NCI-H2227 (cell line): ENCODE measurements at regions not wholly inside any gene's neighbourhood (a gene's known extent, or its start where the extent isn't known, plus 50 kb on each side); places are given as distances from the start of the nearest gene placed in this dataset.
"Not testable (repeated sequence)": the region's sequence is repeated elsewhere in the genome, so short reads cannot be mapped to it uniquely, and the experiment has no call there.

ENCODE experiments used
- DNase-seq: peaks from one replicate; lab custom pipeline; 2025; ENCODE audit not compliant: unreplicated experiment; lab: John Stamatoyannopoulos, UW

DNA sequence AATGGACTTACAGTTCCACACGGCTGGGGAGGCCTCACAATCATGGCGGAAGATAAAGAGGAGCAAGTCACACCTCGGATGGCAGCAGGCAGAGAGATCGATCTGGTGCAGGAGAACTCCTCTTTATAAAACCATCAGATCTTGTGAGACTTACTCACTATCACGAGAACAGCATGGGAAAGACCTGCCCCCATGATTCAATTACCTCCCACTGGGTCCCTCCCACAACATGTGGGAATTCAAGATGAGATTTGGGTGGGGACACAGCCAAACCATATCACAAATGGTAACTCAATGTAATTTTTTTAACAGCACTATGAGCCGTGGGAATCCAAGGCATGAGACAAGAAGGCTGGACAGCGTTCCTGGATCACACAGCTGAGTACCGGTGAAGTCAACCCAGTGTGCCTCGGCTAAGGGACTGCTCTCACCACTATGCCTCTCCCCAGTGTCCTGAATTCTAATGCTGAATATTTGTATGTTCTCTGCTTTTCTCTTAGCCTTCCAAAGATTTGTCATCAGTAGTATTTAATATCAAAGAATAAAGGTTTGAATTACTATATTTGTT lies 84.3 kb downstream of the IRS2 start:
- not testable (repeated sequence) for DNase-seq

DNA sequence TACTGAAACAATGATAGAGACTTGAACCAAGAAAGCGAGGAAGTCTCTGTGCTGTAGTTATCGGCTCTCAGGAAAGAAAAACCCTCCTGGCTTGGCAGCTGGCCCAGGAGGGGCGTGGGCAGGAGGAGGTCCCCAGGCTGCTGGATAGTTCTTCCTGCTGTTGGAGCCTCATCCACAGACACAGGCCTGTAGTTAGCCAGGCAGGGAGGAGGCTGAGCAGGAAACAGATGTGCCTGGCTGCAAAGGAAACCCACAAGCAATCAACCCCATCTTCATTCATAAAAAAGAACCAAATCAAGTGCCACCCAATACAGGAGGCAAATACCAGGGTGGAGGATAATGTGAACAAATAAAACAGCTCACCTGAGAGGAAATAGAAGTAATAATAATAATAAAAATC lies 86.2 kb downstream of the IRS2 start:
- DNase-seq: peak; percentile 30

DNA sequence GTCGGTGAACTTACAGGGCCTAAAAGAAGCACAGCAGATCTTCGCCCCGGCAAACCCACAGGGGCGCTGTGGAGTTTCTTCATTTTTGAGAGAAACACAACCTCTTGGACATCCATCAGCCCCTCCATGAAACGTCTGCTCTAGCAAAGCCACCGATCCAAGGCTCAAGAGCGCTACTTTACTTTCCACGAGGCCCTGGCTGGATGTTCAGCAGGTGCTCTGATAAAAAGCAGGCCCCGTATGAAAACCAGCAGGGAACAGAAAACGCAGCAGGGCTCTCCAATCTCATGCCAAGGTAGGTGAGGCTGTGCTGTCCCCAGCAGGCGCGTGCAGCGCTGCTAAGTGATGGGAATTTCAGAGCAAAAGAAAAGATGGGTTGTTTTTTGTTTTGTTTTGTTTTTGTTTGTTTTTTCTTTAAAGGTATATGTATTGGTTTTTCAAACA lies 86.7 kb downstream of the IRS2 start:
- DNase-seq: no peak

DNA sequence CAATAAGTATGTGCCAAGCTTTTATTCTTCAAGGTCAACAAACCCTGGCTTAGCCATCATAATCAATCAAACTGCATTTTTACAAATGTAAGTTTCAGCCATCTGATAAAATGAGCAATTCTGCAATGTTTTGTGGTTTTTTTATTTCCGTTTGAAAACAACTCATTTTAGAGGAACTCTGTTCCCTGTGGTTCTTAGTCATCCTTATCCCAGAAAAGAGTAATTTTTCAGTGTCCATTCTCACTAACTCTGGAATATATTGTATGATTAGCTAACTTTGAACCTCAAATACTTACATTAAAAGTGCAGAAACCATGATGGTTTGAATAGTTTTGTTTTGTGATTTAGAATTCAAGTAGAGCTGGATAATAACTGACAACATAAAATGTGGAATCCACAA lies 87.6 kb downstream of the IRS2 start:
- no peak for DNase-seq

DNA sequence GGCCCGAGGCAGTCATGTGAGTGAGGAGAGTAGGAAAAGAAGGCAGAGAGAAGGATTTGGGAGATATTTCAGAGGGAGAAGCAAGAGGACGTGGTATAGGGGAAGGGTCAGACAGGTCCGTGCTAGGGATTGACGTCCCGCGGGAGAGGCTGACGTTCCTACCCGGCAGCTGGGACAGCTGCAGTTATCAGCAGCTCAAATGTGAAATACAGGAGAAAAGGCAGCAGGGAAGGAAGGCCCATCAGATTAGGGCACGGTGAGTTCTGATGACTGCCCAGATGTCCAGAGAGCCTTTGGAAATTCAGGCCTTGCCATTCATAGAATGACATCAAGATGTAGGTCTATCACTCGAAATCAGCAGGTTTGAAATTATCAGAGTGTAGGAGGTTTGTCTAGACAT lies 88.4 kb downstream of the IRS2 start:
- DNase-seq: no peak

DNA sequence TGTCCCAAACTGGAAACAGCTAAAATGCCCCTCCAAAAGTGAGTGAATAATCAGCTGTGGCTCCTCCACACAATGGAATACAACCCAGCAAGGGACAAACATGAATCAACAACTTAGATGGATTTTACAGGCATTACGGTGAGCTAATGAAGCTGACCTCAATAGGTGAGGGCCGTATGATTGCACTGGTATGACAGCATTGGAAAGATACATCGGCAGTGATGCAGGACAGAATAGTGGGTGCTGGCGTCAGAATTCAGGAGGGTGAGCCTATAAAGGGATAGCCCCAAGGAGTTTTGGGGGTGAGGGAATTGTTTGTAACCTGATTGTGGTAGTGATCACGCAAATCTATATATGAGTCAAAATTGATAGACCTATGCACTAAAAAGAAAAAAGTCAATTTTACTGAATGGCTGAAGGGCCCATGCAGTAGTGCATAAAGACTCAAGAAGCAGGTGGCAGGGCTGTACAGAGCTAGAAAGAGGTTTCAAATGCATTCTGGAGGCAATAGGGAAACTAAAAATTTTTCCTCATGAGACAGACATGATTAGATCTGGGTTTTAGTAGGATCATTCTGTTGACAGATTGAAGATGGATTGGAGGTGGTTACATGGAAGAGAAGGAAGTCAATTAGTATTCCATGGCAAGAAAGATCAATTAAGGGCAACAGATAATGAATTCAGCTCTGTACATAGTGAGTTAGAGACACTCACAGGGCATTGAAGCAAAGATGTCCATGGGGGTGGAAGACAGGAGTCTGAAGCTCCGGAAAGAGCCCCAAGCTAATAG lies 90.8 kb downstream of the IRS2 start:
- no peak for DNase-seq

DNA sequence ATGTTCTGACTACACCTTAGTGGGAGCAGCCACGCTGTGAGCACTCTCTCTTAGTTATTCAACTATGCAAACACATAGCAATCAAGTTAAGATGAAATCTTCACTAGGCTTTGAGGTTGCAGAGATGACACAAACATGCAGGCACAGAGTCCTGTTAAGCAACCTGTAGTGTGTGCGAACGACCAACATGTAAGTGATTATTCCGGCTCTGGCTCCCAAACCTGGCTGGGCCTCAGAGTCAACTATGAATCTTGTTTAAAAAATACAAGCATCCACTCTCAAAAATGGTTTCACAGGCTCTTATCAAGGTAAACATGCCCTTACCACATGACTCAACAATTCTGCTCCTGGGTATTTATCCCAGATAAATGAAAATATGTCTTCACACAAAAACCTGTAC lies 91.4 kb downstream of the IRS2 start:
- DNase-seq: no peak

DNA sequence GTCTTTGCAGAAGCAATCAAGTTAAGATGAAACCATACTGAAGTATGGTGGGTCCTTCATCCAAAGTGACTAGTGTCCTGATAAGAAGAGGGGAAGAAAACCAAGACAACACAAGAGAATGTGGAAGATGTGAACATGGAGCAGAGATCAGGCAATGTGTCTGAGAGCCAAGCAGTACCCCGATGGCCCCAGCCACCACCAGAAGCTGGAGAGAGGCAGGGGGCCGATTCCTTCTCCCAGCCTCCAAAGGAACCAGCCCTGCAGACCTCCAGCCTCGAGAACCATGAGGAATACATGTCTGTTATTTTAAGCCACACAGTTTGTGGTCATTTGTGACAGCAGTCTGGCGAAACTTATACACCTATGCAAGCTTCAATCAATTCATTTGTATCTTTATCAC lies 93.2 kb downstream of the IRS2 start:
- no peak for DNase-seq

DNA sequence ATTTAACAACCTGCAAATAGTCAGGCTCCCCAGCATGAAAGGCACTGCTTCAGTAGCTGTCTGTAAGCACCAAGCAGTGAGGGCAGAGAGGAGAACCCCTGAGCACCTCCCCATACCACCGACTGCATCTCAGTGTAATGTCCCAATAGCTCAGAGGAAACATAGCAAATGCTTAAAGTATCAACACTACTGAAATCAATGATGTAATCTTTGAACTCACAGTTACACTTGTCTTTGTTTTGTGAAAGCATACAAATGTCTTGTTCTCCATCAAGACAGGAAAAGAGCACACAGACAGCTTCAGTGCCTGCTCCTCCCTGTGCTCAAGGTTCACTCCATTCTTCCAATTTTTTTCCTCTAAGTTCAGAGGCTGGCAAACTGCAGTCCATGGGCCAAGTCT lies 94.7 kb downstream of the IRS2 start:
- DNase-seq: no peak

DNA sequence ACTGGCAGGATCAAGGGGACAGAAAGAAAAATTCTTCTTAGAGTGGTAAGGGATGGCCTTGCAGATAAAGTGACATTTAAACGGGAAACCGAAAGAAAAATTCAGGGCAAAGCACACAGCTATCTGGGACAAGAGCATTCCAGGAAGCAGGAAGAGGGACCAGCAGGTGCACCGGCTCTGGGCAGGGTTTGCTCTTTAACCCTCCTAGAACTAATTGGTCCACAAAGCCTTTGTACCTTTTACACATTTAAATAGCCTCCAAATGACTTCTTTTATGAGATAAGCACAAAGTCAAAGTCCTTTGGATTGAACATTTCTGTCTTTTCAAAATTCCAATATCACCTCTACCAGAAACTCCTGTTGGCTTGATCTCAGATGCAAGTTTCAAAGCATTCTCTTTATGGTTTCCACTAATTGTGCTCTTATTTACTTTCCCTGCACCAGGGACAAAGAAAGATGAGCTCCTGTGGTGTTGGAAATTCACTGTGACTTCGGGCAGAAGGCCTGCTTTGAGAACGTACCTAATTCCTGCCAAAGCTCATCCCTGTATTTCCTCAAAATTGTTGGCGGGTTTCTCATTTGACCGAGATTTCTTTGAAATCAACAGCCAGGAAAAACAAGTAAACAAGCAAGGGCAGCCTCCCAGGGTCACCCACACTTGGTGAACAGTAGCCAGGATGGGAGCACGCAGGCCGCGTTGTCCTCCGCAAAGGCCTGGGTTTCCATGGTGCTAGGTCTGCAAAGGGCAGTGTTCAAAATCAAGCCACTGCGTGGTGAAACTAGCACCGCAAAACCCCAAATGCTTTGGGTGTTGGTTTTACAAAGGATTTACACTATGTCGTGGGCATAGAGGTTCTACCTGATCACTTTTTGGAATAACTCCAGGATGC lies 98.6 kb downstream of the IRS2 start:
- DNase-seq: no peak

DNA sequence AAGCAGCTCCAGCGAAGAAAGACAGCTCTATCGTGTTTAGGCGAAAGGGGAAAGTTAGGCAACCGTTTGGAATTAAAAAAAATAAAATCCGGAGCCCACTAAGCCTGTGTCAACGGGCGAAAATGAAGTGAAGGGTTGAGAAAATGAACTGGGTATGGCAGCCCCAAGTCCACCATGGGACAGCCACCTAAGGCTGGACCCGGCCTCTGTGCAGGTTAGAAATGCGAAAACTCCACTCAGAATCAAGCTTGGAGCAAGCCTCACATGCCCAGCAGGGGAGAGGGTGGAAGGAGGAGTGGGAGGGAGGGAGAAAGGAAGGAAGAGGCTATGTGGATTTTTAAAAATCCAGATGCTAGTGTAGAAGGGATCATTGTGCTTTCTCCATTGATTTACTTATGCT lies 101.2 kb downstream of the IRS2 start:
- DNase-seq: no peak

DNA sequence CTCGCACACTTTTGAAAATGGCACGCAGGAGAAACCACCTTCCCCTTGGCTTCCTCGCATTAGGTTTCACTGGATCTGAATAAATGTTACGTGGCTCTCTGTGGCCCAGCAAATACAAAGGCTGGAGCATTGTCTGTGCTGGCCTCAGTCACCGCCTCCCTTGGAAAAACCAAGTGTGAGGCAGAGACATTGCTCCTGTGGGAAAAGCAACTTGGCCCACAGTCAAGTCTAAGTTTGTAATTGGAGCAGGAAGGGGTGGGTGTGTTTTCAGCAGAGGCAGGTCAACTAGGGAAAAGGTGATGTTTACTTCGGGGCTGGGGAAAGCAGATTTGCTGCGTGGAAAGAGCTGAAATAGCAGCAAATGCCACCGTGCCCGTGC lies 101.6 kb downstream of the IRS2 start:
- DNase-seq: no peak

DNA sequence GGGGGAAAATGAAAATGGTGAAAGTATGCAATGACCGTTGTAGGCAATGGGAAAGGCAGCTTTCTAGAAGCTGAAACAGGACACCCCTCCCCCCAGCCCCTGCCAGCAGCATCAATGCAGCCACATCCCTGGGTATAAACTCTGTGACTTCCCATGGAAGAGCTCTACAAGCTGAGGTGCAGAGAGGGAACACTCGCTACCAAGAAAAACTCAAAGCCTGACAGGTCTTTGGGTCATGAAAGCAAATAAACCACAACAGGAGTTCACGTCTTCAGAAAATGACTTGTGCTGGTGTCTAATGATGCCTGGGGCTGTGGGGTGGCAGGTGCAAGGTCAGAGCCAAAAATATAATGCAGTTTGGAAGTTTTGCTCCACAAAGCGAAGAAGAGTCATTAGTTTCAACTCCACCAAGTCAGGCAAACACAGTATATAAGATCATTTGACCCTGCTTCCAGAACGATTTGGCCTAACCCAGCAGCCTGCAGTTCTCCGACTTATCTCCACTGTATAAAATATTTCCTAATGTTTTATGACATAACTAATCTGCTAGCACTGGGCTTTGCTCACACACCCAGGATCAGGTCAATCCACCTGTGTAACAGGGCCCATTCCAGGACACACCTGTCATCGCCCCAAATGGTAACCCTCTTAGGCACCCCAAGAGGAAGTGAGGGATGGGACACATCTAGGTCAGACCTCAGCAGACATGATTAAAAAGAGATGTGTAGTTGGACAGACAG lies 102.1 kb downstream of the IRS2 start:
- DNase-seq: no peak

DNA sequence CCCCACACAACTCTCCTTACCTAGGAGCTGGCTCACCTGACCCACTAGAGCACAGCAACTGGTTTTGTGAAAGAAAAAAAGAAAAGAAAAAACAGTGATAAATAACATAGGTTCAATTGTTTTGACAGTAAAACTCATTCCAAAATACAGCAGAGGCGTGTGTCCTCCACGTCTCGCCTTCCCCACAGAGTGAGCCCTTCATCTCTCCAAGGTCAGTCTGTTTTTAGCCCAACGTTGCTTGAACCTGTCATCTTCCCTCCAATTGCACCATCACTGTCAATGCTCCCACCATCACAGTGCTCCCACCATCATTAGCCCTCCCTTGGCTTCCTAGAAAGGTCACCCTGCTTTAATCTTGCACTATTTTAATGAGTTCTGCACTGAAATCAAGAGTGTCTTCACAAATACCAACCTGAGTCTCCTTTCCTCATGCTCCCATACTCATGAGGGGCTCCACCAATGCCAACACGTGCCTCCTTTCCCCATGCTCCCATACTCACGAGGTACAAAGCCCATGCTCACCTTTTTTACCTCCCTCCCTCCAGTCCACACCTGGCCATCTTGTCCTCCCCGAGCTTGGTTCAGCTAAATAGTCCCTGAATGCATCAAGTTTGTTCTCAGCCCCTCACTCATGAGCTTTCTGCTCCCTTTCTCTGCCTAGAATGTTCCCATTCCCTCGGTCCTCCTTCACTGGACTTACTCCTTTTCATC lies 103.7 kb downstream of the IRS2 start:
- DNase-seq: no peak

DNA sequence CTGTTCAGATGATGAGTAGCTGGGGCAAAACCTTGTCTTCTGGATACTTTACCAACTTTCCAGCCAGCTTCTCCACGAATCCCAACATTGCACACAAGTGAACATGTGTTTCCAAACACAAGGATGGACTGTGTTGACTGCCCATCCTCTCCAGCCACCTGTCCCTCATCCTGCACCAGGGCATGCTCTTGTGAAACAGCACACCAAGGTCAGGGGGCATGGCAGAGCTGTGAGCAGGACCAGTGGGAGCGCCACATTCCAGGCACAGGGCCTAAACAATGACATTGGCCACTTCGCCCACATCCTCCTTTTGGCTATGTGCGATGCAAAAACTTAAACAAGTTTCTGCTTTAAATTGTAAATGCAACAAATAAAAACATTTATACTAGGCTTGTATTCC lies 105.5 kb downstream of the IRS2 start:
- no peak for DNase-seq

DNA sequence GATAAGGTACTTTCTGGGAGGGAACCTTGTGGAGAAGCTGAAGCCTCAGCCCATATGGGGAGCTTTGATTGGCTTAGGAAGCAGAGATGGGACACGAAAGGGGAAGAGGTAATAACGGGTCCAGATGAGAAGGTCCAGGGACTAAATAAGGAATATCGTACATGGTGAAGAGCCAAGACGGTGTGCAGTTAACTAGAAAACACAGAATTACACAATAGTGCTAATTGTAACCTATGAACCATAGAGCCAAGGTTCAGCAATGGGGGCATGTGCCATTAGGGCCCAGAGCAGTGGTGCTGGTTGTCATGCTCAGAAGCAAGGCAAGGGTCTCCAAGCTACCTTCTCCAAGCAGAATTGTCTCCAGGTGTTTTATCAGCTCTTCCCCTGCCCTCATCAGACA lies 106.1 kb downstream of the IRS2 start:
- DNase-seq: no peak

DNA sequence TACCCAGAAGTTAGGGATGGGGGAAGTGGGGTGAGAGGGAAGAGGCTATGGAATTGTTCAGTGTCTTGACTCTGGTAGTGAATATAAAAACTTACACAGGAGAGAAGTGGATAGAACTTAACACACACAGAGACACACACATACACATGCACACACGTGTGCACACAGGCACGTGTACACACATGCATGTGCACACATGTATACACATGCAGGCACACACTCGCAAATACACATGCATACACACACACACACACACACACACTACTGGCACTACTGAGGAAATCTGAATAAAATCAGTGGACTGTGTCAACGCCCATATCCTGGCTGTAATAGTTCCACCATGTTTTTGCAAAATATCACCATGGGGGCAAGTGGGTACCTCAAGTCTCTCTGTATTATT lies 107.9 kb downstream of the IRS2 start:
- no peak for DNase-seq

DNA sequence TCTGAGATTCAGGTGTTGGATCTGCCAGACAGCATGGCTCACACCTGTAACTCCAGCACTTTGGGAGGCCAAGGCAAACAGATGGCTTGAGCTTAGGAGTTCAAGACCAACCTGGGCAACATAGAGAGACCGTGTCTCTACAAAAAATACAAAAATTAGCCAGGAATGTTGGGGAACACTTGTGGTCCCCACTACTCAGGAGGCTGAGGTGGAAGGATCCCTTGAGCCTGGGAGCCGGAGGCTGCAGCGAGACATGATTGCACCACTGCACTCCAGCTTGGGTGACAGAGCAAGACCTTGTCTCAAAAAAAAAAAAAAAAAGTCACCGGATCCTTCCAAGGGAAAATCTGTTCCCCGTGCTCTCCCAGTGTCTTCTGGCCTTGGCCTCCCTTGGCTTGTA lies 109.2 kb downstream of the IRS2 start:
- no peak for DNase-seq

DNA sequence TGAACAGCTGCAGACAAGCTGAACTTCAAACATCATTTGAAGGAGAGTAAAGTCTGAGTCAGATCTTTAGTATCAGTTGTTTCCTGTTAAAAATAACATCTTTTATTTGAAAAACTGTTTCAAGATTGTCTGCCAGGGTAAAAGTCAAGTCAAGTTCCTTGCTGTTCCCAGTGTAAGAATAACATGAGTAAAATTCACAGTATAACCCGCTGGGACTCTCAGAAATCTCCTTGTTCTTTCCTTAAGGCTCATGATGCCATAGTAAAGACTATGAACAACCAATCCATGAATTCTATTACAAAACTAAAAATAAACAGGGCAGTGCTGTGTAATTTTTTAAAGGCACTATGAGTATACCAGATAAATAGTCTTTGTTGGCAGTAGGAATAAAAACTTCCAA lies 112.9 kb downstream of the IRS2 start:
- no peak for DNase-seq

DNA sequence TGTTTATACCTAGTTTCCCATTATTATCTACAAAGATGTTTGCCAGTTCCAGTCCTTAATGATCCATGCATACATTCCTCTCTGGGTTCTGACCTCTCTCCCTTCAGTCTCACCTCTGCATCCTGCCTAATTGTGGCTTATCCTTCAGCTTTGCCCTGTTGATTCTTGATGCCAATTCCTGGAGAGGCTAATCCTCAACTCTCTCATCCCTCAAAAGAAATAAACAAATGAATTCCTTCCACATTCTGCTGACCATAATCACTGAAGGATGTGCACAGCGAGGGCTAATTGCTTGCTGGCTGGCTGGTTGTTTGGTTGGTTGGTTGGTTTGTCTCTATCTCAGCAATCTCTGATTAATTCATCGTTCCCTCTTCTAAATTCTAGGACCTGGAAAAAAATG lies 113.8 kb downstream of the IRS2 start:
- DNase-seq: no peak

DNA sequence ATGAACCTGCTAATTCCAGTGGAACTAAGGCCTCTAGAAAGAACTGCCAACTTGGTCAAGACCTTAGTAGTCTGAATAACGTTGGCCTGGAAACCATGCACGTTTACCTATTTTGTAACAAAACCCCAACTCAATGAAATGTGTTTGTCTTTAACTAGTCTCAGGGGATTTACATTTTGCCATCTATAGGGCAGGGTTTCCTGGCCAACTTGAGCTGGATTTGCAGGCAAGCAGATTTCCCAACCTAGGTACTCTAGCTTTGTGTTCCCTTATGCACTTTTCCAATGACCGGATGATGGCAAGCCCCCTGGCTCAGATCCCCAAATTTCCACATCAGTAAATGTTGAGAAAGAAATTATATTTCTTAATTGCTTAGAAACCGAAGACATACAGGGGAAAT lies 114.5 kb downstream of the IRS2 start:
- DNase-seq: no peak
